WERI-Rb-1 (cell line): ENCODE measurements at regions not wholly inside any gene's neighbourhood (a gene's known extent, or its start where the extent isn't known, plus 50 kb on each side); places are given as distances from the start of the nearest gene placed in this dataset.

Experiments
- DNase-seq: peaks from one replicate; pipeline ENCODE4 v3.0.0-alpha.2; 2020
- H3K27ac ChIP-seq: fragments of 250-450 bp; sonication (Bioruptor Pico); 2 replicates; pipeline ENCODE4 v1.5.1; 2020; ENCODE audit warnings: mild to moderate bottlenecking, moderate library complexity
- H3K27me3 ChIP-seq: fragments of 250-450 bp; sonication (Bioruptor Pico); 2 replicates; pipeline ENCODE4 v1.5.1; 2021; ENCODE audit warnings: mild to moderate bottlenecking, low read depth, moderate library complexity; ENCODE audit not compliant: insufficient read depth, severe bottlenecking
- H3K36me3 ChIP-seq: fragments of 250-450 bp; sonication (Bioruptor Pico); 2 replicates; pipeline ENCODE4 v1.5.1; 2020; ENCODE audit warnings: mild to moderate bottlenecking, moderate library complexity
- H3K4me3 ChIP-seq: 2 replicates; pipeline ENCODE4 v1.5.1; 2011; ENCODE audit warnings: low read depth, mild to moderate bottlenecking, control low read depth, low read length
- H3K9me3 ChIP-seq: fragments of 250-450 bp; sonication (Bioruptor Pico); 2 replicates; pipeline ENCODE4 v1.5.1; 2021; ENCODE audit warnings: mild to moderate bottlenecking, moderate library complexity; ENCODE audit not compliant: severe bottlenecking
- CTCF ChIP-seq: IDR thresholded peaks from 2 replicates; pipeline ENCODE4 v1.5.1; 2011; ENCODE audit warnings: low read depth, mild to moderate bottlenecking, control low read depth, inconsistent platforms, low read length

- TF ChIP-seq CTCF: no peak
- Histone ChIP-seq H3K27me3 (no peaks in the 10 kb centered on the region), H3K27ac (no peak overlapping the region), H3K9me3 (no peaks in the 10 kb centered on the region), H3K36me3 (no peaks in the 10 kb centered on the region), H3K4me3 (no peak overlapping the region)
- DNase-seq: no peak
These were observed 139.6 kb downstream of the SPATA31D1 start for GRCh38 chr9:82128011-82128696.

DNA sequence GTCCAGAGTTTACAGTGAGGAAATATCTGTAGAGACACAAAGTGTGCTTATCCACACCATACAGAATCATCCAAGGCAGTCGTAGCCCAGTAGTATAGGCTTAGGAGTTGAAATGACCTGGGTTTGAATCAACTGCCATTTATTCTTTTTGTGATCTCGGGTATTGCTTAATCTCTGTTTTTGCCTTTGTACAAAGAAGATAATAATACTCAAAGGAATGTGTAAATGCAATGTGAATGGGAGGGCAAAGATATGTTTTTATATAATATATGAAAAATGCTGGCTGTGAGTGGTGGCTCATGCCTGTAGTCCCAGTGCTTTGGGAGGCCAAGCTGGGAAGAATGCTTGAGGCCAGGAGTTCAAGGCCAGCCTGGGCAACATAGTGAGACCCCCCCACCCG, 141.1 kb downstream of the SPATA31D1 start:
- Histone ChIP-seq H3K27ac (no peak overlapping the region), H3K27me3 (no peaks in the 10 kb centered on the region), H3K4me3 (no peak overlapping the region), H3K9me3 (no peaks in the 10 kb centered on the region), H3K36me3 (no peaks in the 10 kb centered on the region)
- no peak for TF ChIP-seq CTCF
- no peak for DNase-seq

- Histone ChIP-seq H3K9me3 (no peaks in the 10 kb centered on the region), H3K4me3 (no peak overlapping the region), H3K27ac (no peak overlapping the region), H3K27me3 (no peaks in the 10 kb centered on the region), H3K36me3 (no peaks in the 10 kb centered on the region)
- no peak for DNase-seq
- no peak for TF ChIP-seq CTCF
These were observed 141.9 kb downstream of the SPATA31D1 start for GRCh38 chr9:82130331-82131042.

- TF ChIP-seq CTCF: no peak
- H3K27me3 ChIP-seq: no peaks in the 10 kb centered on the region
- H3K27ac ChIP-seq: no peak overlapping the region
- no peaks in the 10 kb centered on the region for H3K36me3 ChIP-seq
- H3K4me3 ChIP-seq: no peak overlapping the region
- DNase-seq: no peak
- H3K9me3 ChIP-seq: no peaks in the 10 kb centered on the region
These were observed 142.5 kb downstream of the SPATA31D1 start for GRCh38 chr9:82131072-82131471.

DNA sequence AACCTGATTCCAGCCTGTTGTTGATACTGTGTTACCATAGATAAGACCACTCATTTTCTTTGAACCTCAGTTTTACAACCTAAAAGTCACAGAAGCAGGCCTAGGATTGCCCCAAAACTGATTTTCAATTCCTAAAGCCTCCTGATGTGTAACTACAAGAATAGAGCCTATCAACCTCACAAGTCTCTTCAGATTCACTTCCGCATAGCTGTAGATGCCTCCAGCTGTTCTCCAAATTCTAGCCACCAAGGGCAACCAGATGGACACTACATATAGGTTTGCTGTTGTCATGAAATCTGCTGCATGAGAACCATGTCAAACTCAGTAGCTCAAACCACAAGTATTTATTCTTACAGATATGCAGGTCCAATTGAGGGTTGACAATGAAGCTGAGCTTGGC, 143.5 kb downstream of the SPATA31D1 start:
- Histone ChIP-seq H3K27me3 (no peaks in the 10 kb centered on the region), H3K36me3 (no peaks in the 10 kb centered on the region), H3K27ac (no peak overlapping the region), H3K9me3 (no peaks in the 10 kb centered on the region), H3K4me3 (no peak overlapping the region)
- TF ChIP-seq CTCF: no peak
- no peak for DNase-seq
